SK-N-SH treated with all-trans-retinoic acid at 6 μM for 48 hours (cell line): ENCODE measurements at regions not wholly inside any gene's neighbourhood (a gene's known extent, or its start where the extent isn't known, plus 50 kb on each side); places are given as distances from the start of the nearest gene placed in this dataset.

ENCODE experiments used
- ATAC-seq: fragments of 200-7000 bp; cut with Tn5 transposase; 3 replicates; pipeline ENCODE4 v1.9.1; 2020; ENCODE audit warnings: mild to moderate bottlenecking, moderate library complexity
- ARNTL ChIP-seq: fragments of 450-650 bp; formaldehyde crosslinking; IDR thresholded peaks from 2 replicates; pipeline ENCODE4 v1.5.0; 2020; ENCODE audit warnings: low read depth, mild to moderate bottlenecking, moderate library complexity, borderline replicate concordance
- CREB5 ChIP-seq: fragments of 250-450 bp; sonication (Bioruptor Pico); IDR thresholded peaks from 2 replicates; pipeline ENCODE4 v1.5.1; 2020; ENCODE audit warnings: low read depth, mild to moderate bottlenecking, moderate library complexity
- CSDC2 ChIP-seq: fragments of 250-450 bp; sonication (Bioruptor Pico); IDR thresholded peaks from 2 replicates; pipeline ENCODE4 v1.5.0; 2020; ENCODE audit warnings: mild to moderate bottlenecking, moderate library complexity
- ESRRG ChIP-seq: fragments of 250-450 bp; sonication (Bioruptor Pico); IDR thresholded peaks from 2 replicates; pipeline ENCODE4 v1.6.1; 2021; ENCODE audit warnings: mild to moderate bottlenecking
- GLIS3 ChIP-seq: fragments of 250-450 bp; sonication (Bioruptor Pico); IDR thresholded peaks from 2 replicates; pipeline ENCODE4 v1.5.0; 2020; ENCODE audit warnings: mild to moderate bottlenecking, moderate library complexity
- ISL1 ChIP-seq: fragments of 250-450 bp; sonication (Bioruptor Pico); IDR thresholded peaks from 2 replicates; pipeline ENCODE4 v2.1.2; 2022; ENCODE audit warnings: mild to moderate bottlenecking, moderate library complexity
- OSR1 ChIP-seq: fragments of 250-450 bp; sonication (Bioruptor Pico); IDR thresholded peaks from 2 replicates; pipeline ENCODE4 v1.8.0; 2022; ENCODE audit warnings: moderate library complexity, mild to moderate bottlenecking, inconsistent platforms
- PATZ1 ChIP-seq: fragments of 250-450 bp; sonication (Bioruptor Pico); IDR thresholded peaks from 2 replicates; pipeline ENCODE4 v1.8.0; 2020; ENCODE audit warnings: mild to moderate bottlenecking, moderate library complexity, borderline replicate concordance
- PPARA ChIP-seq: fragments of 250-450 bp; sonication (Bioruptor Pico); IDR thresholded peaks from 2 replicates; pipeline ENCODE4 v1.5.0; 2020; ENCODE audit warnings: mild to moderate bottlenecking, borderline replicate concordance
- SNAI2 ChIP-seq: fragments of 250-450 bp; sonication (Bioruptor Pico); IDR thresholded peaks from 2 replicates; pipeline ENCODE4 v1.5.0; 2020; ENCODE audit warnings: mild to moderate bottlenecking, moderate library complexity
- TCF4 ChIP-seq: fragments of 250-450 bp; sonication (Bioruptor Pico); IDR thresholded peaks from 2 replicates; pipeline ENCODE4 v1.8.0; 2021; ENCODE audit warnings: mild to moderate bottlenecking, moderate library complexity, borderline replicate concordance
- TOX ChIP-seq: fragments of 250-450 bp; sonication (Bioruptor Pico); IDR thresholded peaks from 2 replicates; pipeline ENCODE4 v1.8.0; 2021; ENCODE audit warnings: mild to moderate bottlenecking, moderate library complexity, borderline replicate concordance
- ZC3H10 ChIP-seq: fragments of 250-450 bp; sonication (Bioruptor Pico); IDR thresholded peaks from 2 replicates; pipeline ENCODE4 v1.5.1; 2021; ENCODE audit warnings: mild to moderate bottlenecking, moderate library complexity
- ZFP3 ChIP-seq: fragments of 250-450 bp; sonication (Bioruptor Pico); IDR thresholded peaks from 2 replicates; pipeline ENCODE4 v1.5.0; 2020; ENCODE audit warnings: mild to moderate bottlenecking, moderate library complexity
- ZFP30 ChIP-seq: fragments of 450-650 bp; formaldehyde crosslinking; IDR thresholded peaks from 2 replicates; pipeline ENCODE4 v1.5.0; 2022; ENCODE audit warnings: mild to moderate bottlenecking, moderate library complexity
- ZNF565 ChIP-seq: fragments of 450-650 bp; formaldehyde crosslinking; conservative IDR thresholded peaks from 2 replicates; pipeline ENCODE4 v1.5.0; 2020; ENCODE audit warnings: low read depth, mild to moderate bottlenecking, moderate library complexity
- ZNF70 ChIP-seq: fragments of 450-650 bp; formaldehyde crosslinking; IDR thresholded peaks from 2 replicates; pipeline ENCODE4 v1.5.0; 2020; ENCODE audit warnings: mild to moderate bottlenecking, moderate library complexity
- ZNF8 ChIP-seq: fragments of 450-650 bp; formaldehyde crosslinking; IDR thresholded peaks from 2 replicates; pipeline ENCODE4 v1.5.0; 2020; ENCODE audit warnings: mild to moderate bottlenecking, moderate library complexity
- TF ChIP-seq, protein P1 (sequence below): fragments of 250-450 bp; sonication (Bioruptor Pico); IDR thresholded peaks from 2 replicates; pipeline ENCODE4 v1.8.0; 2021; ENCODE audit warnings: low read depth, mild to moderate bottlenecking, moderate library complexity, borderline replicate concordance
- TF ChIP-seq, protein P2 (sequence below): fragments of 250-450 bp; sonication (Bioruptor Pico); IDR thresholded peaks from 2 replicates; pipeline ENCODE4 v1.5.0; 2020; ENCODE audit warnings: mild to moderate bottlenecking, moderate library complexity
- TF ChIP-seq, protein P3 (sequence below): fragments of 250-450 bp; sonication (Bioruptor Pico); IDR thresholded peaks from 2 replicates; pipeline ENCODE4 v1.5.1; 2021; ENCODE audit warnings: mild to moderate bottlenecking, moderate library complexity

DNA sequence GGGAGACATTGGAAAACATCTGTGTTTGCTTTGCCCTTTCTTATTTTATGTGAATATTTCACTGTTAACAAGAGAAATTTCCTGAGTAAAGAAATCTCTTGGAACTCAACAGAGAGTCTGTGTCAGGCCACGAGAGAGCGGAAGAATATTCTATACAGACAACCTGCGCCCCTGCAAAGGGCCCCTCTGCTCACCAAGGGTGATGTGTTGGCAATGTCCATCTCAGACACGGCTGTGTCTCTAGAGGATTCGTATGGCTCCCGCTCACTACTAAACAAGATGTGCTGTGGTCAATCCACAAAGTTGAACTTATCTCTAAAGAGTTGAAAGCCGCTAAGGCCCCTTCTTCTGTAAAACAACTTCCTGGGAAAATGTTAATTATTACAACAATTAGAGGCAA lies 241.0 kb upstream of the IRX1 start:
- ATAC-seq, result no peak

GRCh38 chr5:3353561-3353960 lies 242.1 kb upstream of the IRX1 start:
- TF ChIP-seq, protein P1, sequence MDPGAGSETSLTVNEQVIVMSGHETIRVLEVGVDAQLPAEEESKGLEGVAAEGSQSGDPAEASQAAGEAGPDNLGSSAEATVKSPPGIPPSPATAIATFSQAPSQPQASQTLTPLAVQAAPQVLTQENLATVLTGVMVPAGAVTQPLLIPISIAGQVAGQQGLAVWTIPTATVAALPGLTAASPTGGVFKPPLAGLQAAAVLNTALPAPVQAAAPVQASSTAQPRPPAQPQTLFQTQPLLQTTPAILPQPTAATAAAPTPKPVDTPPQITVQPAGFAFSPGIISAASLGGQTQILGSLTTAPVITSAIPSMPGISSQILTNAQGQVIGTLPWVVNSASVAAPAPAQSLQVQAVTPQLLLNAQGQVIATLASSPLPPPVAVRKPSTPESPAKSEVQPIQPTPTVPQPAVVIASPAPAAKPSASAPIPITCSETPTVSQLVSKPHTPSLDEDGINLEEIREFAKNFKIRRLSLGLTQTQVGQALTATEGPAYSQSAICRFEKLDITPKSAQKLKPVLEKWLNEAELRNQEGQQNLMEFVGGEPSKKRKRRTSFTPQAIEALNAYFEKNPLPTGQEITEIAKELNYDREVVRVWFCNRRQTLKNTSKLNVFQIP (CRISPR knock-in tag), result no peak
- no peak for TF ChIP-seq SNAI2
- no peak for TF ChIP-seq ARNTL (CRISPR knock-in tag)
- TF ChIP-seq ZFP30 (CRISPR knock-in tag), result no peak
- TF ChIP-seq, protein P2, sequence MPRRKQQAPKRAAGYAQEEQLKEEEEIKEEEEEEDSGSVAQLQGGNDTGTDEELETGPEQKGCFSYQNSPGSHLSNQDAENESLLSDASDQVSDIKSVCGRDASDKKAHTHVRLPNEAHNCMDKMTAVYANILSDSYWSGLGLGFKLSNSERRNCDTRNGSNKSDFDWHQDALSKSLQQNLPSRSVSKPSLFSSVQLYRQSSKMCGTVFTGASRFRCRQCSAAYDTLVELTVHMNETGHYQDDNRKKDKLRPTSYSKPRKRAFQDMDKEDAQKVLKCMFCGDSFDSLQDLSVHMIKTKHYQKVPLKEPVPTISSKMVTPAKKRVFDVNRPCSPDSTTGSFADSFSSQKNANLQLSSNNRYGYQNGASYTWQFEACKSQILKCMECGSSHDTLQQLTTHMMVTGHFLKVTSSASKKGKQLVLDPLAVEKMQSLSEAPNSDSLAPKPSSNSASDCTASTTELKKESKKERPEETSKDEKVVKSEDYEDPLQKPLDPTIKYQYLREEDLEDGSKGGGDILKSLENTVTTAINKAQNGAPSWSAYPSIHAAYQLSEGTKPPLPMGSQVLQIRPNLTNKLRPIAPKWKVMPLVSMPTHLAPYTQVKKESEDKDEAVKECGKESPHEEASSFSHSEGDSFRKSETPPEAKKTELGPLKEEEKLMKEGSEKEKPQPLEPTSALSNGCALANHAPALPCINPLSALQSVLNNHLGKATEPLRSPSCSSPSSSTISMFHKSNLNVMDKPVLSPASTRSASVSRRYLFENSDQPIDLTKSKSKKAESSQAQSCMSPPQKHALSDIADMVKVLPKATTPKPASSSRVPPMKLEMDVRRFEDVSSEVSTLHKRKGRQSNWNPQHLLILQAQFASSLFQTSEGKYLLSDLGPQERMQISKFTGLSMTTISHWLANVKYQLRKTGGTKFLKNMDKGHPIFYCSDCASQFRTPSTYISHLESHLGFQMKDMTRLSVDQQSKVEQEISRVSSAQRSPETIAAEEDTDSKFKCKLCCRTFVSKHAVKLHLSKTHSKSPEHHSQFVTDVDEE (CRISPR knock-in tag), result no peak
- TF ChIP-seq CREB5 (CRISPR knock-in tag), result no peak
- TF ChIP-seq ZNF565 (CRISPR knock-in tag), result no peak
- TF ChIP-seq ZFP3 (CRISPR knock-in tag), result no peak
- TF ChIP-seq ESRRG (CRISPR knock-in tag), result no peak
- no peak for TF ChIP-seq ZNF70
- TF ChIP-seq ISL1 (CRISPR knock-in tag), result no peak
- TF ChIP-seq TOX, result no peak
- no peak for TF ChIP-seq PATZ1
- no peak for ATAC-seq

More for the DNA sequence above, 241.0 kb upstream of the IRX1 start:
- TF ChIP-seq PPARA, result no peak

DNA sequence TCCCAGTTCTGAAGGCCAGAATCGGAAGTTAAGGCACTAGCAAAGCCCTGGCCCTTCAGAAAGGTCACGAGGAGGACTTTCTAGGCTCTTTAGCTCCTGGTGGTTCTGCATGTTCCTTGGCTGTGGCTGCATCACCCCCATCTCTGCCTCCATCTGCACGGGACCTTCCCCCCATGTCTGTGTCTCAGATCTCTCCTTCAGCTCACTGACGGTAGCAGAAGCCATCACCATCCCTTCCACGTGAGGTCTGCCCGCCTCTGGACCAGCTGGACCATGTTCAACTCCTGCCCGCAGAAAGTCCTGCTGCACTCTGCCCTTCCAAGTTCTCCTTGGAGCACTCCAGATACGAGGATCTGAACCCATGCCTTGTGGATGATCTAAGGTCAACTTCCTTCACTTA lies 242.9 kb upstream of the IRX1 start:
- ATAC-seq, result no peak
- no peak for TF ChIP-seq CSDC2 (CRISPR knock-in tag)

GRCh38 chr5:3351581-3352442 lies 243.8 kb upstream of the IRX1 start:
- TF ChIP-seq TCF4 (CRISPR knock-in tag), result no peak
- no peak for TF ChIP-seq TOX
- TF ChIP-seq GLIS3 (CRISPR knock-in tag), result no peak
- no peak for TF ChIP-seq ZNF70
- TF ChIP-seq ISL1 (CRISPR knock-in tag), result no peak
- TF ChIP-seq, protein P3, sequence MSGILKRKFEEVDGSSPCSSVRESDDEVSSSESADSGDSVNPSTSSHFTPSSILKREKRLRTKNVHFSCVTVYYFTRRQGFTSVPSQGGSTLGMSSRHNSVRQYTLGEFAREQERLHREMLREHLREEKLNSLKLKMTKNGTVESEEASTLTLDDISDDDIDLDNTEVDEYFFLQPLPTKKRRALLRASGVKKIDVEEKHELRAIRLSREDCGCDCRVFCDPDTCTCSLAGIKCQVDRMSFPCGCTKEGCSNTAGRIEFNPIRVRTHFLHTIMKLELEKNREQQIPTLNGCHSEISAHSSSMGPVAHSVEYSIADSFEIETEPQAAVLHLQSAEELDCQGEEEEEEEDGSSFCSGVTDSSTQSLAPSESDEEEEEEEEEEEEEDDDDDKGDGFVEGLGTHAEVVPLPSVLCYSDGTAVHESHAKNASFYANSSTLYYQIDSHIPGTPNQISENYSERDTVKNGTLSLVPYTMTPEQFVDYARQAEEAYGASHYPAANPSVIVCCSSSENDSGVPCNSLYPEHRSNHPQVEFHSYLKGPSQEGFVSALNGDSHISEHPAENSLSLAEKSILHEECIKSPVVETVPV, result no peak
- TF ChIP-seq ZFP30 (CRISPR knock-in tag), result no peak
- TF ChIP-seq ZFP3 (CRISPR knock-in tag), result no peak
- TF ChIP-seq SNAI2, result no peak
- TF ChIP-seq, protein P1 (CRISPR knock-in tag), result no peak
- TF ChIP-seq CREB5 (CRISPR knock-in tag), result no peak
- TF ChIP-seq ZC3H10, result no peak
- no peak for TF ChIP-seq CSDC2 (CRISPR knock-in tag)
- no peak for TF ChIP-seq OSR1 (CRISPR knock-in tag)
- no peak for TF ChIP-seq ZNF565 (CRISPR knock-in tag)
- no peak for TF ChIP-seq ZNF8
- no peak for ATAC-seq
